ENCODE measurements at regions not wholly inside any gene's neighbourhood (a gene's known extent, or its start where the extent isn't known, plus 50 kb on each side); places are given as distances from the start of the nearest gene placed in this dataset.

DNA sequence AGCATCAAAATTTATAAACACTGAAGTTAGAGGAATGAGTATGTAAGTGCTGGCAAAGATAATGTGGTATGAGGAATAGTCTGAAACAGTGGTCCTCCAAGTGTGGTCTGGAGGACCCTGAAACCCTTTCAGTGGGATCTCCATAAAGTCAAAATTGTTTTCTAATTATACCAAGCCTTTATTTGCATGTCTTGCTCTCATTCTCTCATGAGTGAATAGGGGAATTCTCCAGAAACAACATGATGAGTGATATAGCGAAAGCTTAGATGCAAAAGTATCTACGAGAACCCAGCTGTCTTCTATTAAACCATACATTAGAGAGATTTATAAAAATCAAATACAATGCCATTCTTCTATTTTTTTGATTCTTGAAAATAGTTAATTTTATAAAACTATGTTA, 145.0 kb upstream of the RAG2 start (continued):
- TF ChIP-seq PAX8 (IDR thresholded peaks at IDR 0.05), result no peak
- TF ChIP-seq, protein P1, sequence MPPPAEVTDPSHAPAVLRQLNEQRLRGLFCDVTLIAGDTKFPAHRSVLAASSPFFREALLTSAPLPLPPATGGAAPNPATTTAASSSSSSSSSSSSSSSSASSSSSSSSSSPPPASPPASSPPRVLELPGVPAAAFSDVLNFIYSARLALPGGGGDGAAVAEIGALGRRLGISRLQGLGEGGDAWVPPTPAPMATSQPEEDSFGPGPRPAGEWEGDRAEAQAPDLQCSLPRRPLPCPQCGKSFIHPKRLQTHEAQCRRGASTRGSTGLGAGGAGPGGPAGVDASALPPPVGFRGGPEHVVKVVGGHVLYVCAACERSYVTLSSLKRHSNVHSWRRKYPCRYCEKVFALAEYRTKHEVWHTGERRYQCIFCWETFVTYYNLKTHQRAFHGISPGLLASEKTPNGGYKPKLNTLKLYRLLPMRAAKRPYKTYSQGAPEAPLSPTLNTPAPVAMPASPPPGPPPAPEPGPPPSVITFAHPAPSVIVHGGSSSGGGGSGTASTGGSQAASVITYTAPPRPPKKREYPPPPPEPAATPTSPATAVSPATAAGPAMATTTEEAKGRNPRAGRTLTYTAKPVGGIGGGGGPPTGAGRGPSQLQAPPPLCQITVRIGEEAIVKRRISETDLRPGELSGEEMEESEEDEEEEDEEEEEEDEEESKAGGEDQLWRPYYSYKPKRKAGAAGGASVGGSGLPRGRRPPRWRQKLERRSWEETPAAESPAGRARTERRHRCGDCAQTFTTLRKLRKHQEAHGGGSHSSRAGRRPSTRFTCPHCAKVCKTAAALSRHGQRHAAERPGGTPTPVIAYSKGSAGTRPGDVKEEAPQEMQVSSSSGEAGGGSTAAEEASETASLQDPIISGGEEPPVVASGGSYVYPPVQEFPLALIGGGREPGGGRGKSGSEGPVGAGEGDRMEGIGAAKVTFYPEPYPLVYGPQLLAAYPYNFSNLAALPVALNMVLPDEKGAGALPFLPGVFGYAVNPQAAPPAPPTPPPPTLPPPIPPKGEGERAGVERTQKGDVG (CRISPR knock-in tag; IDR thresholded peaks at IDR 0.05), result no peak
- no peak for TF ChIP-seq ZNF207 (IDR thresholded peaks at IDR 0.05; ENCODE audit: borderline replicate concordance)
- TF ChIP-seq CHD2 (IDR thresholded peaks at IDR 0.05; ENCODE audit: borderline replicate concordance, low read depth, low read length), result no peak
- no peak for TF ChIP-seq ETV6 (conservative IDR thresholded peaks at IDR 0.05 in 1 of 2, IDR thresholded peaks at IDR 0.05 in 1 of 2; ENCODE audit: borderline replicate concordance in 1 of 2, low read depth in 1 of 2)
- TF ChIP-seq GATAD2B (conservative IDR thresholded peaks at IDR 0.05; ENCODE audit: low read depth), result no peak

DNA sequence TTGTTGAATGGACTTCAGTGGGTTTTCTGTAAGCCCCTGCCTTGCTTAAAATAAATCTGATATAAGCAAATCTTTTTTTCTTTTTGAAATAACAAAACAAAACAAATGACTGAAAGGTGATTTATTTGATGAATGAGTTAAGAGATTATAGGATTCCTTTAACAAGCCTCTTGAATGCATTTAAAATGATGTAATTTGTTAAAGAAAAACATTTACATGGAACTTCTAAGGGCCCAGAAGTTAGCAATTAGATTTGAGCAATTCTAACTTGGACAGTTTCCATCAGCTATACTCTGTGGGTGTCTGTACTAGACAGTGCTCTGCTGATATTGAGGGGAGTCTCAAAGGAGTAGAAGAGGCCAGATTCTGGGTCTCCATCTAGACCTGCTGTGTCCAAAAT, 143.5 kb upstream of the RAG2 start:
- RAD21 ChIA-PET (ENCODE audit: unreplicated experiment), result no interaction called here
- SMC1A ChIA-PET (ENCODE audit: uncharacterized antibody, unreplicated experiment), result interaction anchor here (1.2 kb wide), 1 partner anchor 34 kb away, joined by 3 read pairs; no protein-coding TSS in a partner anchor
- TF ChIP-seq POLR2AphosphoS2 (IDR thresholded peaks at IDR 0.05; ENCODE audit: low read depth, low read length), result no peak
- TF ChIP-seq ZZZ3 (IDR thresholded peaks at IDR 0.05; ENCODE audit: control insufficient read depth, insufficient read length, low read depth), result no peak
- no peak for TF ChIP-seq EGR1 (IDR thresholded peaks at IDR 0.05; ENCODE audit: borderline replicate concordance in 1 of 2, low read depth in 2 of 2, low read length in 2 of 2)
- TF ChIP-seq CHD4 (IDR thresholded peaks at IDR 0.05), result no peak
- no peak for TF ChIP-seq RB1 (IDR thresholded peaks at IDR 0.05; ENCODE audit: borderline replicate concordance)
- no peak for TF ChIP-seq CHD1 (IDR thresholded peaks at IDR 0.05; ENCODE audit: low read depth, low read length)
- TF ChIP-seq, protein P2, sequence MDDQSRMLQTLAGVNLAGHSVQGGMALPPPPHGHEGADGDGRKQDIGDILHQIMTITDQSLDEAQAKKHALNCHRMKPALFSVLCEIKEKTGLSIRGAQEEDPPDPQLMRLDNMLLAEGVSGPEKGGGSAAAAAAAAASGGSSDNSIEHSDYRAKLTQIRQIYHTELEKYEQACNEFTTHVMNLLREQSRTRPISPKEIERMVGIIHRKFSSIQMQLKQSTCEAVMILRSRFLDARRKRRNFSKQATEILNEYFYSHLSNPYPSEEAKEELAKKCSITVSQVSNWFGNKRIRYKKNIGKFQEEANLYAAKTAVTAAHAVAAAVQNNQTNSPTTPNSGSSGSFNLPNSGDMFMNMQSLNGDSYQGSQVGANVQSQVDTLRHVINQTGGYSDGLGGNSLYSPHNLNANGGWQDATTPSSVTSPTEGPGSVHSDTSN (IDR thresholded peaks at IDR 0.05; ENCODE audit: insufficient replicate concordance, low read depth, low read length), result no peak
- TF ChIP-seq ATF7 (IDR thresholded peaks at IDR 0.05; ENCODE audit: low read depth), result no peak
- TF ChIP-seq, protein P3, sequence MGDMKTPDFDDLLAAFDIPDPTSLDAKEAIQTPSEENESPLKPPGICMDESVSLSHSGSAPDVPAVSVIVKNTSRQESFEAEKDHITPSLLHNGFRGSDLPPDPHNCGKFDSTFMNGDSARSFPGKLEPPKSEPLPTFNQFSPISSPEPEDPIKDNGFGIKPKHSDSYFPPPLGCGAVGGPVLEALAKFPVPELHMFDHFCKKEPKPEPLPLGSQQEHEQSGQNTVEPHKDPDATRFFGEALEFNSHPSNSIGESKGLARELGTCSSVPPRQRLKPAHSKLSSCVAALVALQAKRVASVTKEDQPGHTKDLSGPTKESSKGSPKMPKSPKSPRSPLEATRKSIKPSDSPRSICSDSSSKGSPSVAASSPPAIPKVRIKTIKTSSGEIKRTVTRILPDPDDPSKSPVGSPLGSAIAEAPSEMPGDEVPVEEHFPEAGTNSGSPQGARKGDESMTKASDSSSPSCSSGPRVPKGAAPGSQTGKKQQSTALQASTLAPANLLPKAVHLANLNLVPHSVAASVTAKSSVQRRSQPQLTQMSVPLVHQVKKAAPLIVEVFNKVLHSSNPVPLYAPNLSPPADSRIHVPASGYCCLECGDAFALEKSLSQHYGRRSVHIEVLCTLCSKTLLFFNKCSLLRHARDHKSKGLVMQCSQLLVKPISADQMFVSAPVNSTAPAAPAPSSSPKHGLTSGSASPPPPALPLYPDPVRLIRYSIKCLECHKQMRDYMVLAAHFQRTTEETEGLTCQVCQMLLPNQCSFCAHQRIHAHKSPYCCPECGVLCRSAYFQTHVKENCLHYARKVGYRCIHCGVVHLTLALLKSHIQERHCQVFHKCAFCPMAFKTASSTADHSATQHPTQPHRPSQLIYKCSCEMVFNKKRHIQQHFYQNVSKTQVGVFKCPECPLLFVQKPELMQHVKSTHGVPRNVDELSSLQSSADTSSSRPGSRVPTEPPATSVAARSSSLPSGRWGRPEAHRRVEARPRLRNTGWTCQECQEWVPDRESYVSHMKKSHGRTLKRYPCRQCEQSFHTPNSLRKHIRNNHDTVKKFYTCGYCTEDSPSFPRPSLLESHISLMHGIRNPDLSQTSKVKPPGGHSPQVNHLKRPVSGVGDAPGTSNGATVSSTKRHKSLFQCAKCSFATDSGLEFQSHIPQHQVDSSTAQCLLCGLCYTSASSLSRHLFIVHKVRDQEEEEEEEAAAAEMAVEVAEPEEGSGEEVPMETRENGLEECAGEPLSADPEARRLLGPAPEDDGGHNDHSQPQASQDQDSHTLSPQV (IDR thresholded peaks at IDR 0.05), result no peak
- TF ChIP-seq TAF1 (IDR thresholded peaks at IDR 0.05; ENCODE audit: borderline replicate concordance, low read depth, low read length), result no peak

More for the DNA sequence above, 143.5 kb upstream of the RAG2 start:
- Histone ChIP-seq H3K27me3 (replicated peaks in 1 of 2; ENCODE audit: control insufficient read depth in 2 of 2, insufficient read depth in 2 of 2, low read length in 1 of 2) (no peaks in the 10 kb centered on the region), H3K4me1 (ENCODE audit: control insufficient read depth, insufficient read depth, low read length) (peaks cover 28% of the 10 kb centered on the region), H3K9ac (ENCODE audit: control insufficient read depth, insufficient read depth, low read length) (no peak overlapping the region), H3K36me3 (ENCODE audit: control insufficient read depth in 2 of 2, insufficient read depth in 2 of 2, low read length in 1 of 2) (no peaks in the 10 kb centered on the region), H3K4me2 (ENCODE audit: control insufficient read depth, insufficient read depth) (no peak overlapping the region), H3K9me3 (replicated peaks; ENCODE audit: control insufficient read depth, insufficient read depth, low read length) (no peaks in the 10 kb centered on the region), H3K27ac (ENCODE audit: control insufficient read depth, insufficient read depth) (no peak overlapping the region), H3K79me2 (ENCODE audit: control insufficient read depth, insufficient read depth, low read length) (no peaks in the 10 kb centered on the region), H4K20me1 (ENCODE audit: control insufficient read depth, insufficient read depth) (no peaks in the 10 kb centered on the region), H3K4me3 (no peak overlapping the region), H2AFZ (ENCODE audit: control insufficient read depth, low read depth, low read length) (no peak overlapping the region)
- no peak for ATAC-seq
- no peak for DNase-seq (ENCODE audit: low read depth, low spot score)
- BruUV-seq (replicated peaks), result no TSS peak
- no peak for FAIRE-seq
- ChIA-PET CTCF (interaction anchor here (1.5 to 3.9 kb wide), 3 partner anchors 11 to 177 kb away, joined by 5 to 37 read pairs (median 5); no protein-coding TSS in a partner anchor), POLR2A (no interaction called here)
- intact Hi-C loops (cut with micrococcal nuclease; ENCODE audit: unreplicated experiment), result loop anchor here (10.0 kb wide), 1 partner anchor 447 kb away; the partner anchor contains the start of gene PRR5L
- in situ Hi-C loops (cut with MboI), result no loop called here

All from GM12878 (cell line).